Endometrium (tissue), 2 donors: ENCODE measurements at regions not wholly inside any gene's neighbourhood (a gene's known extent, or its start where the extent isn't known, plus 50 kb on each side); places are given as distances from the start of the nearest gene placed in this dataset.

Experiments used
- FAIRE-seq: peaks from 2 replicates; lab custom pipeline; 2012; peaks lifted over from hg19 to GRCh38; lab: Jason Lieb, UNC
- donor health status: control.
- donor health status: control.

GRCh38 chr2:71891719-71892422, 255.8 kb downstream of the CYP26B1 start:
- no peak for FAIRE-seq

GRCh38 chr2:71891155-71891554, 256.5 kb downstream of the CYP26B1 start:
- no peak for FAIRE-seq

GRCh38 chr2:71889759-71890684, 257.6 kb downstream of the CYP26B1 start:
- no peak for FAIRE-seq

- no peak for FAIRE-seq
Observed at GRCh38 chr2:71888751-71889445, 258.8 kb downstream of the CYP26B1 start.

DNA sequence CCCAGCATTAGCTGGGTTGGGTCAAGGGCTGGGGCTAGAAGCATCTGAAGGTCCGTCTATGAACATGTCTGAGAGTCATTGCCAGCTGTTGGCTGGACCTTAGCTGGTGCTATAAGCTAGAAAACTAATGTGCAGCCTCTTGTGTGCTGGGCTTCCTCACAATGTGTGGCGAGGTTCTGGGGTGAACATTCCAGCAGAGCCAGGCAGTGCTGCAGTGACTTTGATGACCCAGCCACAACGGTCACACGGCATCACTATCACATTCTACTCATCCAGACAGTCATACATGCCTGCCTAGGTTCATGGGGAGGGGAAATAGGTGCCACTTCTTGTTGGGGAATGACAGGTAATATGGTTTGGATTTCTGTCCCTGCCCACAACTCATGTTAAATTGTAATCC, 260.5 kb downstream of the CYP26B1 start:
- no peak for FAIRE-seq

DNA sequence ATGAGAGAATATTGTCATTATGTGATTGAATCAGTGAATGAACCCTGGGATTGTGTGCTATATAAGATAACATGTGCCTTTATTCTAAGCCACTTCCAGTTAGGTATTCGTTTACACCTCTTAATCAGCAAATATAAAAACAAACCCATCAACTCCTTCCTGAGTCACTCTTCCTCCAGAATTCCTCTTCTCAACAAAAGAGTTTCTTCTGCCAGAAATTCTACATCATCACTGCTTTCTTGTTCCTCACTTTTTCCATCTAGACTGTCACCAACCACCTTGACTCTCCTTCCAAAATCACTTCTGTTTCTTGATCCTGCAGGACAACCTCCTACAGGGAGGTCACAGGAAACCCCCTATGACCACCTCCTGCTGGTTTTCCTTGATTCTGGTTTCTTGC, 261.4 kb downstream of the CYP26B1 start:
- no peak for FAIRE-seq

- FAIRE-seq, result no peak
Observed at GRCh38 chr2:71884303-71885042, 263.2 kb downstream of the CYP26B1 start.

GRCh38 chr2:71882949-71883472, 264.7 kb downstream of the CYP26B1 start:
- no peak for FAIRE-seq

- FAIRE-seq, result no peak
Observed at GRCh38 chr2:71882236-71882946, 265.3 kb downstream of the CYP26B1 start.

DNA sequence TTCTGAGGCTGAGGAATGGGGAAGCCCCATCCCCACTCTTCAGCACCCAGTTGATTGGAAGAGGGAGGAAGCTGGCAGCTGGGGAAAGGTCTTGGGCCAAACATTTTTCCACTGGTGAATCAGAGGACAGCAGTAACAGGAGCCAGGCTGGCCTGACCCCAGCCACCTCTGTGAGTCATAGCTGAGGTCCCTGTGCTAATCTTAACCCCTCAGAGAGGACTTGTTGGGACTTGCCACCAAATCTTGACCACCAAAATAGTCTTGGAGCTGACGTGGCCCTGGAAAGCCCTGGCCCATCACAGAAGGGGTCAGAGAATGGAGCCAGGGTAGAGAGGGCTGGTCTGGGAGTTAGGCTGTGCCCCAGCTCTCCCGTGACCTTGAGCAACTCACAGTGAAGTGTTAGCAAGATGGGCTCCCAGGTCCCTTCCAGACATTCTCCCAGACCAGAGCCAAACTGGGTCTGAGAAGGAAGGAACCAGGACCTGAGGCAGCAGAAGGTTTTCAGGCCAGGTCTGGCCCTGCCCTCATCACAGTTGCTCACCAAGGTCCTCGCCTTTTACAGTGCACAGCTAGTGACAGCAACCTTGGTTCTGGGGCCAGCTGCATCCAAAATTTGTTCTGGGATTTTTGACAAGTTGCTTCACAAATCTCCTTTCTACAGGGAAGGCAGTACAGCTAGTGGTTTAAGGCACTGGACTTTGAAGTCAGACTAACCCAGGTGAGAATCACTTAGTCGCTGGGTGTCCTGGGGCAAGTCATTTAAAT, 266.6 kb downstream of the CYP26B1 start:
- no peak for FAIRE-seq

GRCh38 chr2:71880287-71880686, 267.4 kb downstream of the CYP26B1 start:
- FAIRE-seq, result no peak

DNA sequence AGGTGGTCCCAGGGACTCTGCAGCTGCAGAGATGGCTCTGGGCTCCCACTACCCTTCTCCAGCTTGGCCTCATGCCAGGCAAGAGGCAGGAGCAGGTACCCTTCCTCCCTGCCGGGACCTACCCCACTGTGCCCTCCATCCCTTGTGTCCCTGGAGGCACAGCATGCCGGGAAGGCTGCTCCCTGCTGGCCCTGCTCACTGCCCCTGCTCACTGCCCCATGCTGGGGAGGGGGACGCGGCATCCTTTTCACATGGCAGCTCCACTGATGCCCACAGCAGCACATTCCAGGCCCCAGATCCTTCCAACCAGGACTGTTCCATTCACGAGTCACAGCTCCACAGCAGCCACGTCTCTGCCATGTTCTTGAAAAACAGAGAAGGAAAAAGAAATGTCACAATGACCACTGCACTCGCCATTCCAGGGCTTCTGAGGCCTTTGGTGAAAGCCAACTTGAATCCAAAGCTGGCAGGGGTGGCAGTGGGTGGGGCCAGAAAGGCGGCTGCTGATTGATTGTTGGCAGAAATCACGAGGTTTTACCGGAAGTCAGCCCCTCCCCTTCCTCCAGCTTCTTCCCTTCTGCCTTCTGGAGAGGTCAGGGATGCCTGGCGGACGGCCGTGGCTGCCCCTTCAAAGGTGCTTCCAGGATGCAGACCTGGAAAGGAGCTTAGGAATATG, 268.0 kb downstream of the CYP26B1 start:
- FAIRE-seq, result no peak

DNA sequence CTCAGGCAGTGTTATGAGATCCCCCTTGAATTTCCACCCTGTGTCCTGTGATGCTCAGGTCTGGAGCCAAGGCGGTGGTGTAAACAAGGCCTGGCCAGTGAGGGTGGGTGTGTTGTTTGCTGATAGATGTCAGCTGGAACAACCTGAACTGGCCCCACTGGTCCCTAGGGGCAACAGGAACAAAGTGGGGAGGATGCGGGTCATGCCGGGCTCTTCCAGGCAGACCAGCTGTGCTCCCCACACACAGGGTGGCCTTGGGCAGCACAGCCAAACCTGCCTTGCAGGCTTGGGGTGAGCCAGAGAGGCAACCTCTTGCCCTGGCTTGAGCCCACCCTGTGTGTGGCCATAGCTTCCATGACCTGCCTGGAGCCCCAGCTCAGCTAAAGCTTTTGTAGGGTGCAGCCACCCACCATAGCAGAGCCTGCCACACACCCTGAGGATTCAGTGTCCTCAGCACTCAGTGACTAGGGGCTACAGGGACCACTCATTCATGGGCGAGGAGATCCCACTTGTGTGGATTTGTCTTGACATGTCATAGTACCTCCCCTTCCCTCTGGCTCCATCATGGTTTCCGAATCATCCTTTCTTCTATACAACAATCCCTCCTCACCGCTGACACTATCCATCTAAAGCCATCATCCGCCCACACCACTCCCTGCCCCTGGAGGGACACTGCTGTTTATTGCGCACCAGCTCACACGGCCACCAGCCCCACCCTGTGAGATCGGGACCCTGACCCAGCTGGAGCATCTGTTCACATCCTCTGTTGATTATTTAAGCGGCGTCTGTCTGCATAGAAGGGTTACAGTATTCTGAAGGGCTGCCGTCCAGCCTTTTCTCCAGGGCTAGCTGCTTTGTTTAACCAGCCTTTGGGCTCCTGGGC, 268.8 kb downstream of the CYP26B1 start:
- FAIRE-seq, result no peak

- no peak for FAIRE-seq
Observed at GRCh38 chr2:71877636-71878035, 270.0 kb downstream of the CYP26B1 start.

- FAIRE-seq, result no peak
Observed at GRCh38 chr2:71876542-71877451, 270.9 kb downstream of the CYP26B1 start.

DNA sequence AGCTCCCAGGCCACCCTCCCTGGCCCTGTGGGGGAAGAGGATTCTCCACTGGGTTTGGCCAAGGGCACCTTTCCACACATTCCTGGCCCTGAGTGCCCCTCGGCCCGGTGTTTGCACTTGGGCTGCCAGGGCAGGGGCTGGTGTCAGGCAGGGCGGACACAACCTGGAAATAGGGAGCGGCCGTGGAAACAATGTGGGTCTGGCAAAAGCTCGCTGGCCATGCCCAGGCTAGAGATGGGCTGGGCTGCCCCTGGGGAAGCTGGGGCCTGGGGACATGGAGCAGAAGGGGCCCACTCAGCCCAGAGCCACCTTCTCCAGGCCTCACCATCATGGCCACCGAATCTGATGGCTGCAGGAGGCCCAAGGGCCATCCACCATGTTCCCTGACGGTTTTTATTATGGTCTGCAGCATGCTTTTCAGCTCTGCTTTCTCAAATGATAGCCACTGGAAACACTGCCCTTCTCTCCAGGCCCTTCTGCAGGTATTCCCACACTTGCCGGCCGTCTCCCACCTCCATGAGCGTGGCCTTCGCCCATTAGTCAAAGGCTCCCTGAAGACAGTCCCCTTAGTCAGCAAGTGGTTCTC, 275.1 kb downstream of the CYP26B1 start:
- no peak for FAIRE-seq

- FAIRE-seq, result no peak
Observed at GRCh38 chr2:71865391-71865965, 282.2 kb downstream of the CYP26B1 start.
